Small intestine (tissue), 7 donors: ENCODE measurements at regions not wholly inside any gene's neighbourhood (a gene's known extent, or its start where the extent isn't known, plus 50 kb on each side); places are given as distances from the start of the nearest gene placed in this dataset.

Experiments
- DNase-seq, 2 donors: peaks; one replicate each; pipeline versions ENCODE4 v3.0.0 to v3.0.0-alpha.2; 2013
- FAIRE-seq: peaks from 2 replicates; lab custom pipeline; 2012; peaks lifted over from hg19 to GRCh38; lab: Jason Lieb, UNC
- H3K27ac ChIP-seq, 3 donors: one replicate each; pipeline ENCODE4 v1.5.1; 2013; ENCODE audit warnings: low read length in 2 of 3, mild to moderate bottlenecking in 2 of 3, control low read depth in 1 of 3, inconsistent platforms in 1 of 3, low read depth in 1 of 3, moderate library complexity in 1 of 3
- H3K27me3 ChIP-seq, 3 donors: one replicate each; pipeline ENCODE4 v1.6.1; 2013; ENCODE audit warnings: low read length in 3 of 3, inconsistent platforms in 1 of 3; ENCODE audit not compliant: control insufficient read depth in 3 of 3, insufficient read depth in 3 of 3
- H3K36me3 ChIP-seq, 3 donors: one replicate each; pipeline ENCODE4 v1.6.1; 2013; ENCODE audit warnings: low read length in 3 of 3, inconsistent platforms in 1 of 3, low read depth in 1 of 3, mild to moderate bottlenecking in 1 of 3, moderate library complexity in 1 of 3; ENCODE audit not compliant: control insufficient read depth in 3 of 3, insufficient read depth in 2 of 3
- H3K4me1 ChIP-seq, 3 donors: one replicate each; pipeline ENCODE4 v1.6.1; 2013; ENCODE audit warnings: low read length in 2 of 3, inconsistent platforms in 1 of 3, low read depth in 1 of 3, mild to moderate bottlenecking in 1 of 3, moderate library complexity in 1 of 3; ENCODE audit not compliant: control insufficient read depth in 3 of 3, insufficient read depth in 2 of 3
- H3K4me3 ChIP-seq, 3 donors: one replicate each; pipeline ENCODE4 v1.5.1; 2013; ENCODE audit warnings: low read length in 3 of 3, control low read depth in 1 of 3, inconsistent platforms in 1 of 3, low read depth in 1 of 3, mild to moderate bottlenecking in 1 of 3, moderate library complexity in 1 of 3
- H3K9me3 ChIP-seq, 2 donors: one replicate each; pipeline ENCODE4 v1.6.1; 2013; ENCODE audit warnings: low read depth in 1 of 2, low read length in 1 of 2; ENCODE audit not compliant: control insufficient read depth in 2 of 2, insufficient read depth in 1 of 2
- WGBS, 3 donors: extraction: QIAGEN DNeasy Blood & Tissue Kit; methylation state at CpG; one replicate each; pipeline ENCODE4 v1.1.7; 2013; 5-methylcytosine and 5-hydroxymethylcytosine counted together
- donor health status: healthy with polysubstance abuse.
- donor health status: control.
- donor health status: control.
- donor health status: Bipolar disorder and iron deficiency.
- donor health status: healthy.

DNA sequence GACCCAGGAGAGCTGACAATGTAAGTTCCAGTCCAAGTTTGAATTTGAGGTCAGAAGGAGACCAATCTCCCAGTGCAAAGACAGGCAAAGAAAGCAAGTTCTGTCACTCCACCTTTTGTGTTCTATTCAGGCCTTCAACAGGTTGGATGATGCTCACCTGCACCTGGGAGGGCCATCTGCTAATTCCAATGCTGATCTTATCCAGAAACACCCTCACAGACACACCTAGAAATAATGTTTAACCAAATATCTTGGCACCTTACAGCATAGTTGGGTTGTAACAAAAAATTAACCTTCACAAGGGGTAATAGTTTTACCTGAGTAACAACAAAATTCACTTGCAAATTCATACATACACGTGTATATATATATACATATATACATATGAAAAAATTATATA, 190.8 kb downstream of the DIRAS2 start:
- Histone ChIP-seq H3K9me3 (no peaks in the 10 kb centered on the region), H3K27ac (no peak overlapping the region), H3K27me3 (no peaks in the 10 kb centered on the region), H3K4me3 (no peak overlapping the region), H3K4me1 (no peaks in the 10 kb centered on the region), H3K36me3 (no peaks in the 10 kb centered on the region)
- WGBS, 3 donors = 3 to 70% (median 5%) methylated on average over 1 of the region's 1 CpG
- no peak for DNase-seq
- no peak for FAIRE-seq

- no peak for FAIRE-seq
- 84 to 87% (median 87%) methylated on average over 4 of the region's 4 CpGs for WGBS, 3 donors
- no peak overlapping the region for H3K27ac ChIP-seq
These were observed 187.3 kb downstream of the DIRAS2 start for GRCh38 chr9:90455316-90455715.

GRCh38 chr9:90457386-90458190, 185.0 kb downstream of the DIRAS2 start:
- H3K27me3 ChIP-seq = no peaks in the 10 kb centered on the region
- H3K4me1 ChIP-seq = peaks cover 0 to 3% (median 0%) of the 10 kb centered on the region in 3 donors
- no peaks in the 10 kb centered on the region for H3K9me3 ChIP-seq
- no peaks in the 10 kb centered on the region for H3K36me3 ChIP-seq
- H3K4me3 ChIP-seq = no peak overlapping the region
- no peak overlapping the region for H3K27ac ChIP-seq
- WGBS, 3 donors = 71 to 86% (median 80%) methylated on average over 9 of the region's 9 CpGs
- no peak for DNase-seq
- FAIRE-seq = no peak

More at GRCh38 chr9:90455316-90455715, 187.3 kb downstream of the DIRAS2 start:
- Histone ChIP-seq H3K27me3 (no peaks in the 10 kb centered on the region), H3K9me3 (no peaks in the 10 kb centered on the region), H3K4me3 (no peak overlapping the region), H3K4me1 (peaks cover 0 to 3% (median 0%) of the 10 kb centered on the region in 3 donors), H3K36me3 (no peaks in the 10 kb centered on the region)
- DNase-seq = no peak

DNA sequence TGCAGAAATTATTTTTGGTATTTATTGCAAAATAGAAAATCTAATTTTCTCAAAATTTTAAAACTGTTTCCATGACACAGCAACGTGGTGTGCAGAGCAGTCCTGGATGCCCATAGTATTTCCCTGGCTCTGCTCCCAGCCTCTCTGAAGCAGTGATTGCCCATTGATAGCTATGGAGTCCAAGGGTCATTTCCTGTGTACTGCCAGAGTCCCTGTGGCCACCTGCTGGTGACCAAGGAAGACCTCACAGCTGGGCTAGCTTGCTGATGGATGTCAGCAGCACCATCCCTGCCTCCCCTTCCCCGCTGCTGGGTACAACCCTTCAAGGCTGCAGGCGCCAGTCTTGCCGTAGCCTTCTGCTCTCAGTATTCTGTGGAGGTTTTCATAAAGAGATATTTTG, 184.1 kb downstream of the DIRAS2 start:
- no peak for FAIRE-seq

DNA sequence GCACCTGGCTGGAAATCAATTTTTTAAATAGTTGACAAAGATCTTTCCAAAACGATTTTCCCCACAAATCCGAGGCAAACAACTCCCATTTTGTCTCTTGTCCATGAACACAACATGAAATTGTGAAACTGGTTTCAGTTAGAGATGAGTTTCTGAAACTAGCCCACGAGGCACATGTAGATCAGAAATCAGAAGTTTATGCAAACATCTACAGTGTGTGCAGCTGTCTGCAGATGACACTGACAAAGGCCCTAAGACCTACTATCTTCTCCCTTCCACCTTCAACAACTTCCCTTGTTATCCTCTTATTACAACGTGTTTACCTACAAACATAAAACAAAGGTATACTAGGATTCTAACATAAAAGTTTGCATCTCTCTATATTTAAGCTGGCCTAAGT, 183.3 kb downstream of the DIRAS2 start:
- Histone ChIP-seq H3K4me3 (no peak overlapping the region), H3K9me3 (no peaks in the 10 kb centered on the region), H3K27ac (no peak overlapping the region), H3K36me3 (no peaks in the 10 kb centered on the region), H3K27me3 (peaks cover 0 to 3% (median 0%) of the 10 kb centered on the region in 3 donors), H3K4me1 (peaks cover 0 to 3% (median 0%) of the 10 kb centered on the region in 3 donors)
- 50 to 72% (median 61%) methylated on average over 4 of the region's 4 CpGs for WGBS, 3 donors
- DNase-seq = no peak
- no peak for FAIRE-seq

More for the DNA sequence above, 184.1 kb downstream of the DIRAS2 start:
- WGBS, 3 donors = 32 to 66% (median 50%) methylated on average over 4 of the region's 4 CpGs
- H3K36me3 ChIP-seq = no peaks in the 10 kb centered on the region
- peaks cover 0 to 3% (median 0%) of the 10 kb centered on the region in 3 donors for H3K4me1 ChIP-seq
- no peak overlapping the region for H3K27ac ChIP-seq
- H3K27me3 ChIP-seq = peaks cover 0 to 2% (median 0%) of the 10 kb centered on the region in 3 donors
- peak; percentile 86 to 93 for DNase-seq
- H3K9me3 ChIP-seq = no peaks in the 10 kb centered on the region
- no peak overlapping the region for H3K4me3 ChIP-seq

GRCh38 chr9:90460220-90460619, 182.4 kb downstream of the DIRAS2 start:
- no peaks in the 10 kb centered on the region for H3K36me3 ChIP-seq
- DNase-seq (peak; percentile 40 to 62), FAIRE-seq (no peak)
- WGBS, 3 donors = 16 to 47% (median 28%) methylated on average over 7 of the region's 7 CpGs
- H3K27ac ChIP-seq = no peak overlapping the region
- H3K9me3 ChIP-seq = no peaks in the 10 kb centered on the region
- no peak overlapping the region for H3K4me3 ChIP-seq
- peaks cover 0 to 3% (median 0%) of the 10 kb centered on the region in 3 donors for H3K4me1 ChIP-seq
- peaks cover 0 to 3% (median 0%) of the 10 kb centered on the region in 3 donors for H3K27me3 ChIP-seq

DNA sequence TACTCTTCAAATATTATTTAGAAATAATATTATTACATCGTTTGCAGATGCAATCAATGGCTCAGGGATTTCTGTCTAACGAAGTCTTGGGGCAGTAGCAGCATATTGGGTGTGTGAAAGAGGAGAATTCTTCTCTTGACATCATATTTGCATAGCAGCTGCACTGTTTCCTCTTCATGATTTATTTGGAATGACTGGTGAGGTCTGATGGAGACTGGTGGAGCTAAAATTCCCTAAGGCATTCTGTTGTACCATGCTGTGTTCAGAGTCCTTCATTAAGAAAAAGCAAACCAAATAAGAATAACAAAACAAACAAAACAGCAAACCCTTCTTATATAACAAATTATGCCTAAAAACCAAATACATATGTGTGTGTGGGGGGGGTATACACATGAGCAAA, 177.6 kb downstream of the DIRAS2 start:
- 53 to 61% (median 57%) methylated on average over 2 of the region's 2 CpGs for WGBS, 3 donors
- Histone ChIP-seq H3K27ac (no peak overlapping the region), H3K4me3 (no peak overlapping the region), H3K4me1 (peaks cover 0 to 1% (median 0%) of the 10 kb centered on the region in 3 donors), H3K27me3 (peaks cover 0 to 3% (median 0%) of the 10 kb centered on the region in 3 donors), H3K36me3 (no peaks in the 10 kb centered on the region), H3K9me3 (no peaks in the 10 kb centered on the region)
- FAIRE-seq = no peak
- DNase-seq = no peak

GRCh38 chr9:90466441-90466840, 176.2 kb downstream of the DIRAS2 start:
- FAIRE-seq = no peak
- DNase-seq = no peak
- H3K4me1 ChIP-seq = no peaks in the 10 kb centered on the region

More at GRCh38 chr9:90466441-90466840, 176.2 kb downstream of the DIRAS2 start:
- no peak overlapping the region for H3K27ac ChIP-seq
- H3K4me3 ChIP-seq = no peak overlapping the region
- peaks cover 0 to 3% (median 0%) of the 10 kb centered on the region in 3 donors for H3K27me3 ChIP-seq
- H3K9me3 ChIP-seq = no peaks in the 10 kb centered on the region
- 90 to 98% (median 91%) methylated on average over 3 of the region's 3 CpGs for WGBS, 3 donors
- H3K36me3 ChIP-seq = no peaks in the 10 kb centered on the region
